ENCODE measurements at regions not wholly inside any gene's neighbourhood (a gene's known extent, or its start where the extent isn't known, plus 50 kb on each side); places are given as distances from the start of the nearest gene placed in this dataset.

DNA sequence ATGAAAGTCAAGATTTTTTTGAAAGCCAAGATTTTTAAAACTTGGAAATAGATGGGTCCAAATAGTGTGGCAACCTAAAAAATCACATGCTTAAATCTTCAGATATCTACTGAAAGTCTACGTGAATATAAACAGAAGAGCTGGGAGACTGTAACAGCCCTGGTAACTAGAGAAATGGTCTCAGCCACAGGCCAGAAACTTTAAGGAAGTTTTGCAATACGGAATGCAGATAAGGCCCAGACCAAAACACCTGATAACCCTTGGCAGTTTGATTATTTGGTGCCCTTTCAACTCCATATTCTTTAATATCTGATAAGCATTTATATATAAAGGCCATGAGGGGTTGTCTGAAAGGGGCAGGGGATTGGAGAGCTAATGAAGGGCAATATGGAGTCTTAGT lies 537.3 kb upstream of the TGFBR2 start:
- no peak for DNase-seq
- no peaks in the 10 kb centered on the region for H3K9me3 ChIP-seq (ENCODE audit: control insufficient read depth, low read length)

GRCh38 chr3:30073040-30073439 lies 533.4 kb upstream of the TGFBR2 start:
- Histone ChIP-seq H3K9ac (ENCODE audit: low read length) (no peak overlapping the region), H2BK12ac (ENCODE audit: low read length in 2 of 2) (no peak overlapping the region), H3K9me3 (ENCODE audit: control insufficient read depth, low read length) (peaks cover 4% of the 10 kb centered on the region), H2BK120ac (ENCODE audit: low read depth, low read length) (no peak overlapping the region), H4K91ac (ENCODE audit: low read length) (no peak overlapping the region), H3K14ac (ENCODE audit: low read length in 2 of 2) (no peak overlapping the region), H2BK5ac (ENCODE audit: low read depth, low read length, poor library complexity, severe bottlenecking) (no peak overlapping the region), H3K4me1 (ENCODE audit: control insufficient read depth, insufficient read depth, low read depth, low read length) (no peaks in the 10 kb centered on the region), H3K27ac (ENCODE audit: low read length, poor library complexity, severe bottlenecking) (no peak overlapping the region), H3K4ac (ENCODE audit: low read depth in 1 of 2, low read length in 2 of 2) (no peak overlapping the region), H3K4me3 (ENCODE audit: insufficient read depth in 1 of 2, low read depth in 1 of 2, low read length in 2 of 2) (no peak overlapping the region), H2BK15ac (ENCODE audit: low read depth, poor library complexity, severe bottlenecking) (no peak overlapping the region), H3K36me3 (ENCODE audit: control insufficient read depth in 1 of 2, insufficient read depth in 2 of 2, low read depth in 1 of 2, low read length in 2 of 2) (no peaks in the 10 kb centered on the region), H4K8ac (ENCODE audit: low read length) (no peak overlapping the region), H3K4me2 (ENCODE audit: low read length, poor library complexity, severe bottlenecking) (no peak overlapping the region), H2AFZ (ENCODE audit: low read depth, low read length) (no peak overlapping the region), H2AK5ac (ENCODE audit: low read length, severe bottlenecking) (no peak overlapping the region), H3K27me3 (ENCODE audit: control insufficient read depth in 1 of 2, insufficient read depth in 1 of 2, low read length in 2 of 2) (no peaks in the 10 kb centered on the region), H3K79me1 (replicated peaks; ENCODE audit: low read length, poor library complexity, severe bottlenecking) (no peaks in the 10 kb centered on the region), H3K18ac (ENCODE audit: low read depth in 1 of 2, low read length in 2 of 2) (no peak overlapping the region), H3K23ac (ENCODE audit: low read length in 2 of 2) (no peak overlapping the region)
- no peak for DNase-seq

More for the DNA sequence above, 537.3 kb upstream of the TGFBR2 start:
- H2AFZ ChIP-seq (ENCODE audit: low read depth, low read length), result no peak overlapping the region
- 92% methylated on average over 1 of the region's 2 CpGs for WGBS
- no peaks in the 10 kb centered on the region for H3K4me1 ChIP-seq (ENCODE audit: control insufficient read depth, insufficient read depth, low read depth, low read length)
- H3K4me2 ChIP-seq (ENCODE audit: low read length, poor library complexity, severe bottlenecking), result no peak overlapping the region
- H3K4me3 ChIP-seq (ENCODE audit: insufficient read depth in 1 of 2, low read depth in 1 of 2, low read length in 2 of 2), result no peak overlapping the region
- H2AK5ac ChIP-seq (ENCODE audit: low read length, severe bottlenecking), result no peak overlapping the region
- no peaks in the 10 kb centered on the region for H3K27me3 ChIP-seq (ENCODE audit: control insufficient read depth in 1 of 2, insufficient read depth in 1 of 2, low read length in 2 of 2)
- no peak overlapping the region for H3K18ac ChIP-seq (ENCODE audit: low read depth in 1 of 2, low read length in 2 of 2)
- no peak overlapping the region for H4K91ac ChIP-seq (ENCODE audit: low read length)
- H3K14ac ChIP-seq (ENCODE audit: low read length in 2 of 2), result no peak overlapping the region
- no peak overlapping the region for H2BK120ac ChIP-seq (ENCODE audit: low read depth, low read length)
- no peak overlapping the region for H3K23ac ChIP-seq (ENCODE audit: low read length in 2 of 2)
- no peak overlapping the region for H3K4ac ChIP-seq (ENCODE audit: low read depth in 1 of 2, low read length in 2 of 2)
- peak overlapping the region in 1 of 2 experiments; percentile 6 for H2BK12ac ChIP-seq (ENCODE audit: low read length in 2 of 2)
- H2BK15ac ChIP-seq (ENCODE audit: low read depth, poor library complexity, severe bottlenecking), result no peak overlapping the region
- no peak overlapping the region for H2BK5ac ChIP-seq (ENCODE audit: low read depth, low read length, poor library complexity, severe bottlenecking)
- no peak overlapping the region for H4K8ac ChIP-seq (ENCODE audit: low read length)
- H3K36me3 ChIP-seq (ENCODE audit: control insufficient read depth in 1 of 2, insufficient read depth in 2 of 2, low read depth in 1 of 2, low read length in 2 of 2), result no peaks in the 10 kb centered on the region
- no peak overlapping the region for H3K27ac ChIP-seq (ENCODE audit: low read length, poor library complexity, severe bottlenecking)
- H3K9ac ChIP-seq (ENCODE audit: low read length), result no peak overlapping the region
- no peaks in the 10 kb centered on the region for H3K79me1 ChIP-seq (replicated peaks; ENCODE audit: low read length, poor library complexity, severe bottlenecking)

- Histone ChIP-seq H2AK5ac (ENCODE audit: low read length, severe bottlenecking) (no peak overlapping the region), H2BK15ac (ENCODE audit: low read depth, poor library complexity, severe bottlenecking) (no peak overlapping the region), H4K91ac (ENCODE audit: low read length) (no peak overlapping the region), H2AFZ (ENCODE audit: low read depth, low read length) (no peak overlapping the region), H3K27ac (ENCODE audit: low read length, poor library complexity, severe bottlenecking) (no peak overlapping the region), H3K4me3 (ENCODE audit: insufficient read depth in 1 of 2, low read depth in 1 of 2, low read length in 2 of 2) (no peak overlapping the region), H3K23ac (ENCODE audit: low read length in 2 of 2) (no peak overlapping the region), H3K4me1 (ENCODE audit: control insufficient read depth, insufficient read depth, low read depth, low read length) (no peaks in the 10 kb centered on the region), H3K14ac (ENCODE audit: low read length in 2 of 2) (no peak overlapping the region), H3K9ac (ENCODE audit: low read length) (no peak overlapping the region), H3K4me2 (ENCODE audit: low read length, poor library complexity, severe bottlenecking) (no peak overlapping the region), H3K18ac (ENCODE audit: low read depth in 1 of 2, low read length in 2 of 2) (no peak overlapping the region), H3K79me1 (replicated peaks; ENCODE audit: low read length, poor library complexity, severe bottlenecking) (no peaks in the 10 kb centered on the region), H2BK12ac (ENCODE audit: low read length in 2 of 2) (no peak overlapping the region), H3K36me3 (ENCODE audit: control insufficient read depth in 1 of 2, insufficient read depth in 2 of 2, low read depth in 1 of 2, low read length in 2 of 2) (no peaks in the 10 kb centered on the region), H2BK120ac (ENCODE audit: low read depth, low read length) (no peak overlapping the region), H2BK5ac (ENCODE audit: low read depth, low read length, poor library complexity, severe bottlenecking) (no peak overlapping the region), H3K4ac (ENCODE audit: low read depth in 1 of 2, low read length in 2 of 2) (no peak overlapping the region), H3K27me3 (ENCODE audit: control insufficient read depth in 1 of 2, insufficient read depth in 1 of 2, low read length in 2 of 2) (no peaks in the 10 kb centered on the region), H4K8ac (ENCODE audit: low read length) (no peak overlapping the region), H3K9me3 (ENCODE audit: control insufficient read depth, low read length) (peaks cover 4% of the 10 kb centered on the region)
- DNase-seq, result peak; percentile 10
- WGBS, result 73% methylated on average over 1 of the region's 1 CpG
These were observed 532.8 kb upstream of the TGFBR2 start for GRCh38 chr3:30073622-30074021.

GRCh38 chr3:30075514-30075913 lies 530.9 kb upstream of the TGFBR2 start:
- no peak overlapping the region for H3K4me2 ChIP-seq (ENCODE audit: low read length, poor library complexity, severe bottlenecking)
- H3K27me3 ChIP-seq (ENCODE audit: control insufficient read depth in 1 of 2, insufficient read depth in 1 of 2, low read length in 2 of 2), result no peaks in the 10 kb centered on the region
- H2BK120ac ChIP-seq (ENCODE audit: low read depth, low read length), result no peak overlapping the region
- DNase-seq, result no peak
- H3K4me1 ChIP-seq (ENCODE audit: control insufficient read depth, insufficient read depth, low read depth, low read length), result no peaks in the 10 kb centered on the region
- no peak overlapping the region for H3K18ac ChIP-seq (ENCODE audit: low read depth in 1 of 2, low read length in 2 of 2)
- no CpG with 5 or more reads among the region's 2 CpGs for WGBS
- no peak overlapping the region for H2AK5ac ChIP-seq (ENCODE audit: low read length, severe bottlenecking)
- no peak overlapping the region for H2BK12ac ChIP-seq (ENCODE audit: low read length in 2 of 2)
- H3K4ac ChIP-seq (ENCODE audit: low read depth in 1 of 2, low read length in 2 of 2), result no peak overlapping the region
- no peak overlapping the region for H2BK15ac ChIP-seq (ENCODE audit: low read depth, poor library complexity, severe bottlenecking)
- no peak overlapping the region for H2AFZ ChIP-seq (ENCODE audit: low read depth, low read length)
- no peak overlapping the region for H3K14ac ChIP-seq (ENCODE audit: low read length in 2 of 2)
- no peak overlapping the region for H3K4me3 ChIP-seq (ENCODE audit: insufficient read depth in 1 of 2, low read depth in 1 of 2, low read length in 2 of 2)
- H4K8ac ChIP-seq (ENCODE audit: low read length), result no peak overlapping the region
- peaks cover 4% of the 10 kb centered on the region for H3K9me3 ChIP-seq (ENCODE audit: control insufficient read depth, low read length)
- H3K79me1 ChIP-seq (replicated peaks; ENCODE audit: low read length, poor library complexity, severe bottlenecking), result no peaks in the 10 kb centered on the region
- H3K27ac ChIP-seq (ENCODE audit: low read length, poor library complexity, severe bottlenecking), result no peak overlapping the region
- no peak overlapping the region for H2BK5ac ChIP-seq (ENCODE audit: low read depth, low read length, poor library complexity, severe bottlenecking)
- H3K9ac ChIP-seq (ENCODE audit: low read length), result no peak overlapping the region
- no peaks in the 10 kb centered on the region for H3K36me3 ChIP-seq (ENCODE audit: control insufficient read depth in 1 of 2, insufficient read depth in 2 of 2, low read depth in 1 of 2, low read length in 2 of 2)
- no peak overlapping the region for H4K91ac ChIP-seq (ENCODE audit: low read length)
- no peak overlapping the region for H3K23ac ChIP-seq (ENCODE audit: low read length in 2 of 2)
